WERI-Rb-1 (cell line): ENCODE measurements at regions not wholly inside any gene's neighbourhood (a gene's known extent, or its start where the extent isn't known, plus 50 kb on each side); places are given as distances from the start of the nearest gene placed in this dataset.

Source experiments
- DNase-seq: peaks from one replicate; pipeline ENCODE4 v3.0.0-alpha.2; 2020
- H3K27ac ChIP-seq: fragments of 250-450 bp; sonication (Bioruptor Pico); 2 replicates; pipeline ENCODE4 v1.5.1; 2020; ENCODE audit warnings: mild to moderate bottlenecking, moderate library complexity
- H3K27me3 ChIP-seq: fragments of 250-450 bp; sonication (Bioruptor Pico); 2 replicates; pipeline ENCODE4 v1.5.1; 2021; ENCODE audit warnings: mild to moderate bottlenecking, low read depth, moderate library complexity; ENCODE audit not compliant: insufficient read depth, severe bottlenecking
- H3K36me3 ChIP-seq: fragments of 250-450 bp; sonication (Bioruptor Pico); 2 replicates; pipeline ENCODE4 v1.5.1; 2020; ENCODE audit warnings: mild to moderate bottlenecking, moderate library complexity
- H3K4me3 ChIP-seq: 2 replicates; pipeline ENCODE4 v1.5.1; 2011; ENCODE audit warnings: low read depth, mild to moderate bottlenecking, control low read depth, low read length
- H3K9me3 ChIP-seq: fragments of 250-450 bp; sonication (Bioruptor Pico); 2 replicates; pipeline ENCODE4 v1.5.1; 2021; ENCODE audit warnings: mild to moderate bottlenecking, moderate library complexity; ENCODE audit not compliant: severe bottlenecking
- CTCF ChIP-seq: IDR thresholded peaks from 2 replicates; pipeline ENCODE4 v1.5.1; 2011; ENCODE audit warnings: low read depth, mild to moderate bottlenecking, control low read depth, inconsistent platforms, low read length

- no peak for TF ChIP-seq CTCF
- no peaks in the 10 kb centered on the region for H3K9me3 ChIP-seq
- no peaks in the 10 kb centered on the region for H3K36me3 ChIP-seq
- H3K27me3 ChIP-seq: no peaks in the 10 kb centered on the region
- no peak for DNase-seq
- no peak overlapping the region for H3K27ac ChIP-seq
- no peak overlapping the region for H3K4me3 ChIP-seq
These were observed 132.9 kb upstream of the AGR3 start for GRCh38 chr7:17014686-17015085.

GRCh38 chr7:17015598-17016031, 133.8 kb upstream of the AGR3 start:
- H3K9me3 ChIP-seq: no peaks in the 10 kb centered on the region
- no peak for DNase-seq
- TF ChIP-seq CTCF: no peak
- H3K27ac ChIP-seq: no peak overlapping the region
- H3K36me3 ChIP-seq: no peaks in the 10 kb centered on the region
- H3K27me3 ChIP-seq: no peaks in the 10 kb centered on the region
- no peak overlapping the region for H3K4me3 ChIP-seq

- H3K4me3 ChIP-seq: no peak overlapping the region
- H3K9me3 ChIP-seq: no peaks in the 10 kb centered on the region
- no peaks in the 10 kb centered on the region for H3K27me3 ChIP-seq
- TF ChIP-seq CTCF: no peak
- no peaks in the 10 kb centered on the region for H3K36me3 ChIP-seq
- no peak overlapping the region for H3K27ac ChIP-seq
- DNase-seq: no peak
These were observed 134.7 kb upstream of the AGR3 start for GRCh38 chr7:17016402-17017010.

GRCh38 chr7:17019106-17019505, 137.3 kb upstream of the AGR3 start:
- H3K27me3 ChIP-seq: no peaks in the 10 kb centered on the region
- no peak overlapping the region for H3K4me3 ChIP-seq
- H3K27ac ChIP-seq: no peak overlapping the region
- DNase-seq: no peak
- H3K36me3 ChIP-seq: no peaks in the 10 kb centered on the region
- no peaks in the 10 kb centered on the region for H3K9me3 ChIP-seq
- no peak for TF ChIP-seq CTCF

- no peak for TF ChIP-seq CTCF
- no peak overlapping the region for H3K27ac ChIP-seq
- DNase-seq: no peak
These were observed 138.5 kb upstream of the AGR3 start for GRCh38 chr7:17020250-17020649.

GRCh38 chr7:17021205-17021604, 139.4 kb upstream of the AGR3 start:
- H3K4me3 ChIP-seq: no peak overlapping the region
- H3K27me3 ChIP-seq: no peaks in the 10 kb centered on the region
- no peaks in the 10 kb centered on the region for H3K36me3 ChIP-seq
- no peaks in the 10 kb centered on the region for H3K9me3 ChIP-seq
- no peak for TF ChIP-seq CTCF
- DNase-seq: no peak
- no peak overlapping the region for H3K27ac ChIP-seq

More at GRCh38 chr7:17020250-17020649, 138.5 kb upstream of the AGR3 start:
- H3K27me3 ChIP-seq: no peaks in the 10 kb centered on the region
- H3K36me3 ChIP-seq: no peaks in the 10 kb centered on the region
- no peak overlapping the region for H3K4me3 ChIP-seq
- no peaks in the 10 kb centered on the region for H3K9me3 ChIP-seq
